ENCODE measurements at regions not wholly inside any gene's neighbourhood (a gene's known extent, or its start where the extent isn't known, plus 50 kb on each side); places are given as distances from the start of the nearest gene placed in this dataset.

DNA sequence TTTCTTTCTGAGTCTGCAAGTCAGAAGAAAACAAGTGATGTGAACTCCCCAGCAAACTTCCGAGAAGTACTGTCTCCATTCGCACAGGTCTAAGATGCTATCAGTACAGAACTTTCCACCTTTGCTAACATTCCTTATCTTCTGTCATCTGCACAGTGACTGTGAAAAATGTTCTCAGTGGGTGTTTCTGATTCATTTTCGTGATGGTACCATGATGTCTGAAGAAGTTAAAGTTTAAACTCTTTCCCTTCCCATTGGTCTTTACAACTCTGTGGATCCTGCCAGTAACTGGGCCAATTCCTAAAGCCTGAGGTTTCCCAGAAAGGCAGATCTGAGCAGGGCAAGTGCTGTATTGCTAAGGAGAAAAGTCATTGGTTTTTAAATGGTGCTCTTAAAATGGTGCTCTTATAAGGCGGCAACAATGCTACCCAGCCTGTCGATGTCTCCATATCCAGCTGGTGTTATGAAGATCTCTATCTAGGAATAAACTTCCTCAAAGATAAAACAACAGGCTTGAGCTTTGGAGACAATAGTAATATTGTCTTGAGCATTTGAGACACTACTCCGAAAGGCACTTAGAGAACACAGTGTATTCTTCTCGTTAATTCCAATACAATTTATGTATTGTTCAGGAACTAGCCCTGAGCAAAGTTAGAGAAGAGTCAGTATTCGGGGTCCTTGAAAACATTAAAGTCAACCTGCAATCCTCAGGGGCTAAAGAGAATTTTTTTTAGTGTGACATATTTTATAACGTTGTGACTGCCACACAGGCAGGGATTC is 232.3 kb downstream of the OSR1 start:
- Mint-ChIP-seq H3K27me3 (ENCODE audit: unreplicated experiment) (no peaks in the 10 kb centered on the region), H3K36me3 (ENCODE audit: insufficient read depth, unreplicated experiment) (no peaks in the 10 kb centered on the region), H3K4me3 (ENCODE audit: low read depth, unreplicated experiment) (no peak overlapping the region), H3K9me3 (ENCODE audit: low read depth, unreplicated experiment) (no peaks in the 10 kb centered on the region), H3K4me1 (ENCODE audit: low read depth, unreplicated experiment) (peaks cover 26% of the 10 kb centered on the region), H3K27ac (ENCODE audit: unreplicated experiment) (no peak overlapping the region)
- intact Hi-C loops (cut with micrococcal nuclease; ENCODE audit: unreplicated experiment) = no loop called here
- CTCF ChIA-PET = no interaction called here
- TF ChIP-seq, protein P1, sequence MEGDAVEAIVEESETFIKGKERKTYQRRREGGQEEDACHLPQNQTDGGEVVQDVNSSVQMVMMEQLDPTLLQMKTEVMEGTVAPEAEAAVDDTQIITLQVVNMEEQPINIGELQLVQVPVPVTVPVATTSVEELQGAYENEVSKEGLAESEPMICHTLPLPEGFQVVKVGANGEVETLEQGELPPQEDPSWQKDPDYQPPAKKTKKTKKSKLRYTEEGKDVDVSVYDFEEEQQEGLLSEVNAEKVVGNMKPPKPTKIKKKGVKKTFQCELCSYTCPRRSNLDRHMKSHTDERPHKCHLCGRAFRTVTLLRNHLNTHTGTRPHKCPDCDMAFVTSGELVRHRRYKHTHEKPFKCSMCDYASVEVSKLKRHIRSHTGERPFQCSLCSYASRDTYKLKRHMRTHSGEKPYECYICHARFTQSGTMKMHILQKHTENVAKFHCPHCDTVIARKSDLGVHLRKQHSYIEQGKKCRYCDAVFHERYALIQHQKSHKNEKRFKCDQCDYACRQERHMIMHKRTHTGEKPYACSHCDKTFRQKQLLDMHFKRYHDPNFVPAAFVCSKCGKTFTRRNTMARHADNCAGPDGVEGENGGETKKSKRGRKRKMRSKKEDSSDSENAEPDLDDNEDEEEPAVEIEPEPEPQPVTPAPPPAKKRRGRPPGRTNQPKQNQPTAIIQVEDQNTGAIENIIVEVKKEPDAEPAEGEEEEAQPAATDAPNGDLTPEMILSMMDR (IDR thresholded peaks at IDR 0.05; ENCODE audit: unreplicated experiment) = no peak
- no TSS peak for BruUV-seq (replicated peaks)
- no peak for DNase-seq

DNA sequence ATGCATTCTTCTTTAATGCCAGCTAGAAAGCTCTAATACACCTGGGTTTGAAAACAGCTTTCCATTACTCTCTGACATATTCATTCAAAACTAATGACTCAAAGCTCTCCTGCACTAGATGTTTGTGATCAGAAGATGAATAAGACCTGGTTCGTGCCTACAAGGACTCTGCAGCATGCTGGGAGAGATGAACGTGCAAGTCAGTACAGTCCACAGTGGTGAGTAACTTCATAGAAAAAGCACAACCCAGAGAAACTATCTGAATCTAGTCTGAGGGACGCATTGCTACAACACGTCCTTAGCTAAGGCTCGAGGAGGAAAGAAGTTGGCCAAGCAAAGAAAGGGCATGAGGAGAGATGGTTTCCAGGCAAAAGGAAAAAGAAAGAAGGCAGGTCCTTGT is 234.3 kb downstream of the OSR1 start:
- TF ChIP-seq, protein P1 (IDR thresholded peaks at IDR 0.05; ENCODE audit: unreplicated experiment) = no peak
- DNase-seq = no peak
- peaks cover 14% of the 10 kb centered on the region for H3K4me1 Mint-ChIP-seq (ENCODE audit: low read depth, unreplicated experiment)
- H3K36me3 Mint-ChIP-seq (ENCODE audit: insufficient read depth, unreplicated experiment) = no peaks in the 10 kb centered on the region
- H3K4me3 Mint-ChIP-seq (ENCODE audit: low read depth, unreplicated experiment) = no peak overlapping the region
- intact Hi-C loops (cut with micrococcal nuclease; ENCODE audit: unreplicated experiment) = no loop called here
- BruUV-seq (replicated peaks) = no TSS peak
- no peaks in the 10 kb centered on the region for H3K9me3 Mint-ChIP-seq (ENCODE audit: low read depth, unreplicated experiment)
- H3K27me3 Mint-ChIP-seq (ENCODE audit: unreplicated experiment) = no peaks in the 10 kb centered on the region
- CTCF ChIA-PET = no interaction called here
- no peak overlapping the region for H3K27ac Mint-ChIP-seq (ENCODE audit: unreplicated experiment)

DNA sequence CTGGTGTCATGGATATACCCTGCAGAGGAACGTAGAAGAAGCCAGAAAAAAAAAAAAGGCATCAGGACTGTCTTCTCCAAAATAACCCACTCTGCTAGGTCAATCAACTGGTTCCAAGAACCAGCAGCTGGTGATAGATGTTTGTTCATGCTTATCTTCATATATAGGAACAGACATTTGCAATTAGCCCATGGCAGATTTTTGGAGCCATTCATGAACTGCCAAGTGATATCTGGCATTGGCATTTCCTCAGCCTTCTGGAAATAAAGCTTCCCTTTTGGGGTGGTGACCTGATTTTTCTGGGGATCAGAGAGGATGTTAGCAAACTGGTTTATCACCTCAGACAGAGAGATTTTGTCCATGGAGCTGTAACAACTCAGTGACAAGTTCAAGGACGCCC is 234.9 kb downstream of the OSR1 start:
- DNase-seq = no peak
- TF ChIP-seq, protein P1 (IDR thresholded peaks at IDR 0.05; ENCODE audit: unreplicated experiment) = no peak
- no TSS peak for BruUV-seq (replicated peaks)
- Mint-ChIP-seq H3K27me3 (ENCODE audit: unreplicated experiment) (no peaks in the 10 kb centered on the region), H3K36me3 (ENCODE audit: insufficient read depth, unreplicated experiment) (no peaks in the 10 kb centered on the region), H3K27ac (ENCODE audit: unreplicated experiment) (no peak overlapping the region), H3K4me1 (ENCODE audit: low read depth, unreplicated experiment) (peaks cover 14% of the 10 kb centered on the region), H3K4me3 (ENCODE audit: low read depth, unreplicated experiment) (no peak overlapping the region), H3K9me3 (ENCODE audit: low read depth, unreplicated experiment) (no peaks in the 10 kb centered on the region)
- intact Hi-C loops (cut with micrococcal nuclease; ENCODE audit: unreplicated experiment) = no loop called here
- CTCF ChIA-PET = no interaction called here

DNA sequence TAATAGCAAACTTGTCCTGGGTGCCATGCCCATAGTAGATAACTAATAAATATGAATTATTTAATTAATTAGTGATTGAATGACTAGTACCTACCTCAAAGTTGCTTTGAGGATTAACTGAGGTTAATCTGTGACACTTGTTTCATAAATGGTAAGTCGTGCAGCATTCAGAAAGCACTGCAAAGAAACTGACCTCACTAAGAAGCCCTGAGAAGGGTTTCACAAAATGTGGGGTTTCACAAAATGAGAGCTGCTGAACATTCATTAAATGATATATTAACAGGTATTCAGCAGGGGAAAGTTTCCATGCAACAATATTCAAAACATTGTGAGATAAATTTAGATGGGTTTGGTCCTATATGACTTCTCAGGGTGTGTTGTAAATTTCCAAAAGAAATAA is 236.2 kb downstream of the OSR1 start:
- TF ChIP-seq, protein P1 (IDR thresholded peaks at IDR 0.05; ENCODE audit: unreplicated experiment) = no peak
- no peak for DNase-seq
- Mint-ChIP-seq H3K36me3 (ENCODE audit: insufficient read depth, unreplicated experiment) (no peaks in the 10 kb centered on the region), H3K27ac (ENCODE audit: unreplicated experiment) (no peak overlapping the region), H3K4me1 (ENCODE audit: low read depth, unreplicated experiment) (peaks cover 14% of the 10 kb centered on the region), H3K27me3 (ENCODE audit: unreplicated experiment) (no peaks in the 10 kb centered on the region), H3K4me3 (ENCODE audit: low read depth, unreplicated experiment) (no peak overlapping the region), H3K9me3 (ENCODE audit: low read depth, unreplicated experiment) (no peaks in the 10 kb centered on the region)
- intact Hi-C loops (cut with micrococcal nuclease; ENCODE audit: unreplicated experiment) = no loop called here
- CTCF ChIA-PET = interaction anchor here (1.8 kb wide), 1 partner anchor 9 kb away, joined by 7 read pairs; no protein-coding TSS in a partner anchor
- BruUV-seq (replicated peaks) = no TSS peak

All from Calu3 (cell line).